Activated B cell treated with CpG ODN at 0.5 μM for 24 hours (primary cell): ENCODE measurements at regions not wholly inside any gene's neighbourhood (a gene's known extent, or its start where the extent isn't known, plus 50 kb on each side); places are given as distances from the start of the nearest gene placed in this dataset.

Experiments used
- ATAC-seq: fragments of 200-7000 bp; cut with Tn5 transposase; one replicate; pipeline ENCODE4 v1.10.0; 2021; ENCODE audit warnings: low read depth, mild to moderate bottlenecking, moderate library complexity
- CTCF ChIA-PET: fragments of 350-600 bp; sonication (Branson Sonifier 250); formaldehyde crosslinking; loops from one replicate; lab custom pipeline; 2021; ENCODE audit warnings: antibody characterized with exemption; lab: Charles Lee
- POLR2A ChIA-PET: fragments of 350-600 bp; sonication (Branson Sonifier 250); formaldehyde crosslinking; loops from one replicate; lab custom pipeline; 2021; ENCODE audit warnings: antibody characterized with exemption; lab: Charles Lee
- DNase-seq: peaks from one replicate; pipeline ENCODE4 v3.0.0; 2022
- H3K27ac Mint-ChIP-seq: one replicate; pipeline ENCODE4 v1.8.0; 2020; ENCODE audit warnings: mixed read lengths
- H3K27me3 Mint-ChIP-seq: one replicate; pipeline ENCODE4 v1.8.0; 2021; ENCODE audit warnings: mixed read lengths
- H3K36me3 Mint-ChIP-seq: one replicate; pipeline ENCODE4 v1.8.0; 2021; ENCODE audit warnings: low read depth, mixed read lengths
- H3K4me1 Mint-ChIP-seq: one replicate; pipeline ENCODE4 v1.8.0; 2021; ENCODE audit warnings: mixed read lengths
- H3K4me3 Mint-ChIP-seq: one replicate; pipeline ENCODE4 v1.8.0; 2020; ENCODE audit warnings: mild to moderate bottlenecking, mixed read lengths
- H3K9me3 Mint-ChIP-seq: one replicate; pipeline ENCODE4 v1.8.0; 2020; ENCODE audit warnings: mixed read lengths
- intact Hi-C: fragments of 100-400 bp; cut with micrococcal nuclease; formaldehyde crosslinking; loops from one replicate; pipeline ENCODE4 v1.15.1; 2024
- TF ChIP-seq, protein P1 (sequence below): fragments of 200-600 bp; IDR thresholded peaks from one replicate; pipeline ENCODE4 v1.8.0; 2022; ENCODE audit warnings: antibody characterized with exemption, mild to moderate bottlenecking

GRCh38 chr15:52963865-52964264 lies 173.7 kb upstream of the ONECUT1 start:
- no peaks in the 10 kb centered on the region for H3K9me3 Mint-ChIP-seq
- peaks cover 6% of the 10 kb centered on the region for H3K27me3 Mint-ChIP-seq
- no peaks in the 10 kb centered on the region for H3K4me1 Mint-ChIP-seq
- ChIA-PET CTCF (interaction anchor here (0.6 kb wide), 1 partner anchor 155 kb away, joined by 3 read pairs; no protein-coding TSS in a partner anchor), POLR2A (no interaction called here)
- no peak overlapping the region for H3K4me3 Mint-ChIP-seq
- DNase-seq (no peak), ATAC-seq (no peak)
- H3K27ac Mint-ChIP-seq = no peak overlapping the region
- H3K36me3 Mint-ChIP-seq = no peaks in the 10 kb centered on the region
- intact Hi-C loops = no loop called here
- TF ChIP-seq, protein P1, sequence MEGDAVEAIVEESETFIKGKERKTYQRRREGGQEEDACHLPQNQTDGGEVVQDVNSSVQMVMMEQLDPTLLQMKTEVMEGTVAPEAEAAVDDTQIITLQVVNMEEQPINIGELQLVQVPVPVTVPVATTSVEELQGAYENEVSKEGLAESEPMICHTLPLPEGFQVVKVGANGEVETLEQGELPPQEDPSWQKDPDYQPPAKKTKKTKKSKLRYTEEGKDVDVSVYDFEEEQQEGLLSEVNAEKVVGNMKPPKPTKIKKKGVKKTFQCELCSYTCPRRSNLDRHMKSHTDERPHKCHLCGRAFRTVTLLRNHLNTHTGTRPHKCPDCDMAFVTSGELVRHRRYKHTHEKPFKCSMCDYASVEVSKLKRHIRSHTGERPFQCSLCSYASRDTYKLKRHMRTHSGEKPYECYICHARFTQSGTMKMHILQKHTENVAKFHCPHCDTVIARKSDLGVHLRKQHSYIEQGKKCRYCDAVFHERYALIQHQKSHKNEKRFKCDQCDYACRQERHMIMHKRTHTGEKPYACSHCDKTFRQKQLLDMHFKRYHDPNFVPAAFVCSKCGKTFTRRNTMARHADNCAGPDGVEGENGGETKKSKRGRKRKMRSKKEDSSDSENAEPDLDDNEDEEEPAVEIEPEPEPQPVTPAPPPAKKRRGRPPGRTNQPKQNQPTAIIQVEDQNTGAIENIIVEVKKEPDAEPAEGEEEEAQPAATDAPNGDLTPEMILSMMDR = no peak

DNA sequence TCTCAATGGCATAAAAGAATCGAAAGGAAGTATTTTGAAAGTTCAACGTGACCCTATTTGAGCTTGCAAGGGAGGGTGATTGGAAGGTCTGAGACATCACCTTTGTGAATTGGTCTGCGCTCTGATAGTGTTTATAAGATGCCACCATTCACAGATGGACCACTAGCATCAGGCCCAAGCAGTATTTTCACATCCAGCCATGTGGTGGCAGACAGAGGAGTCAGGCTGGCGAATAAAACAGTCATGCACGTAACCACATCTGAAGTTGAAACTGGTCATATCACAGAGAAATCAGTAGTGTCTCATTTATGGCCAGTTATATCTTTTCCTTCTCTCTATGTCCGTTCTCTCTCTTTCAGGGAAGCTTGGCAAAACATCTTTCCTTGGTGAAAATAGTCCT lies 170.1 kb upstream of the ONECUT1 start:
- intact Hi-C loops = no loop called here
- no peak overlapping the region for H3K4me3 Mint-ChIP-seq
- POLR2A ChIA-PET = no interaction called here
- peaks cover 1% of the 10 kb centered on the region for H3K27me3 Mint-ChIP-seq
- no peak for ATAC-seq
- no peak overlapping the region for H3K27ac Mint-ChIP-seq
- no peak for DNase-seq
- H3K4me1 Mint-ChIP-seq = no peaks in the 10 kb centered on the region
- H3K36me3 Mint-ChIP-seq = no peaks in the 10 kb centered on the region
- no peaks in the 10 kb centered on the region for H3K9me3 Mint-ChIP-seq
- TF ChIP-seq, protein P1 = no peak
- CTCF ChIA-PET = no interaction called here

GRCh38 chr15:52943746-52944145 lies 153.6 kb upstream of the ONECUT1 start:
- ATAC-seq = no peak
- intact Hi-C loops = no loop called here
- peaks cover 7% of the 10 kb centered on the region for H3K27me3 Mint-ChIP-seq
- ChIA-PET POLR2A (no interaction called here), CTCF (no interaction called here)
- H3K4me3 Mint-ChIP-seq = no peak overlapping the region
- DNase-seq = no peak
- H3K36me3 Mint-ChIP-seq = no peaks in the 10 kb centered on the region
- no peaks in the 10 kb centered on the region for H3K4me1 Mint-ChIP-seq
- H3K27ac Mint-ChIP-seq = no peak overlapping the region
- TF ChIP-seq, protein P1 = no peak
- peaks cover 2% of the 10 kb centered on the region for H3K9me3 Mint-ChIP-seq

- DNase-seq = no peak
- Mint-ChIP-seq H3K9me3 (peaks cover 9% of the 10 kb centered on the region), H3K36me3 (no peaks in the 10 kb centered on the region), H3K4me3 (no peak overlapping the region), H3K4me1 (no peaks in the 10 kb centered on the region), H3K27me3 (peaks cover 18% of the 10 kb centered on the region), H3K27ac (no peak overlapping the region)
- ChIA-PET CTCF (no interaction called here), POLR2A (no interaction called here)
- ATAC-seq = no peak
- TF ChIP-seq, protein P1 = no peak
- intact Hi-C loops = no loop called here
These were observed 146.4 kb upstream of the ONECUT1 start for GRCh38 chr15:52936489-52936888.

- Mint-ChIP-seq H3K4me3 (no peak overlapping the region), H3K36me3 (no peaks in the 10 kb centered on the region), H3K27ac (no peak overlapping the region), H3K27me3 (peaks cover 4% of the 10 kb centered on the region), H3K4me1 (no peaks in the 10 kb centered on the region), H3K9me3 (peaks cover 6% of the 10 kb centered on the region)
- DNase-seq (no peak), ATAC-seq (no peak)
- intact Hi-C loops = no loop called here
- CTCF ChIA-PET = no interaction called here
- TF ChIP-seq, protein P1 = no peak
- POLR2A ChIA-PET = no interaction called here
These were observed 135.0 kb upstream of the ONECUT1 start for GRCh38 chr15:52925130-52925529.
